Ecto neural progenitor cell (in vitro differentiated cells): ENCODE measurements at regions not wholly inside any gene's neighbourhood (a gene's known extent, or its start where the extent isn't known, plus 50 kb on each side); places are given as distances from the start of the nearest gene placed in this dataset.
"Not testable (repeated sequence)": the region's sequence is repeated elsewhere in the genome, so short reads cannot be mapped to it uniquely, and the experiment has no call there.

Experiments
- DNase-seq: peaks from one replicate; pipeline ENCODE4 v3.0.0-alpha.2; 2018; ENCODE audit warnings: low spot score

DNA sequence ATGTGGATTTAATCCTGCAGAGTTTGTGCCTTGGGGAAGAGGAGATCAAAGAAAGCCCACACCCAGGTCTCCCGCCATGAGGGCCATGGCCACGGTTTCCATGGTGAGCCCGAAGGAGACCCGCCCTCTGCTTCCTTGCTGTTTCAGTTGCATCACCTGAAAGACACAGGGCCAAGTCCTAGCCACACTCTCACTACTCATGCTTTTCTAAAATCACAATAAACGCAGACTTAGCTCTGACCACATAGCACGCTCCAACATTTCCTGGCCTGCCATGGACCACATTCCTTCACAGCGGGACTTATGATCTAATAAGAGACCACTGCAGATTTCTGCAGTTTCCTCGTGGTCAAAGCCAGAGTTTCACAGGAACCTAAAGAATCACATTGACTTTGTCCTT is 426.0 kb upstream of the NR3C2 start:
- no peak for DNase-seq

DNA sequence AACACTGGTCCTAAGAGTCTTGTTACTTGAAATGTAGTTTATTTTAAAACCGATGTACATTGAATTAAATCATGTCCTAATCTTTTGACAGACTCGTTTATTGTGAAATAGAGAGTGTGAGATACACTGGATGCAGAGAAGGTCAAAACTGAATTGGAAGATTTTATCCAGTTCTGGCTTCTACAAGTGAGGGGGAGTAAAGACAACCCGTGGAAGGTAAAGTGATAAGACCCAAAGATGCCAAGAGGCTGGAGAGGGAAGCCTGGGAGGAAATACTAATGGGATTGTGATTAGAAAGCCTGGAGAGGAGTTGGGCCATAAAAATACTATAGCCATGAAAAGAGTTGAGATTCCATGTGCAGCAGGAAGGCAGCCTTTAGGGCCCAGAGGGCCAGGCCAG is 424.5 kb upstream of the NR3C2 start:
- no peak for DNase-seq

DNA sequence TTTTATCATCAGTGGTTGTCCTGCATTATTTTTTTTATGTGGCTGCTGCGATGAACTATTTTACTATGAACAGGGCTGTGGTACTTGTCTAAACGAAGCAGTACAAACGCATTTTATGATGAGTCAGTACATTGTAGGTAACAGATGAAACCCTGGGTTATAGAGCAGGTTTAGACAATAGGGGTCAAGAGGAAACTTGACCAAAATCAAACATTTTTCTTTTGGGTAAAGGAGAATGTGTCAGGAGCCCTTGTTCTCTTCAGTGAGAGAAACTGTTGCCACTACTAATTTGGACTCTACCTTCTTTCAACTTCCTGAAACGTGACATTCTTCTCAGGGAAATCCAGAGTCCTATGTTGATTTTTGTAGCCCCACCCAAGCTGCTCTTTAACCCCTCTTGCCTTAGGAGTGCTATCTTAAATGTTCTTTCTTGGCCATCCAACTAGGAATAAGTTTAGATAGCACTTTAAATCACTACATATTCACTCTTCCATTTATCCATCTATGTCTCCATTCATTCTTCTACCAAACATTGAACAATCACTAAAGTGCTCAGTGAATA is 415.8 kb upstream of the NR3C2 start:
- no peak for DNase-seq

- no peak for DNase-seq
Observed at GRCh38 chr4:148857239-148857972, 415.2 kb upstream of the NR3C2 start.

GRCh38 chr4:148854203-148854602 is 412.0 kb upstream of the NR3C2 start:
- no peak for DNase-seq

DNA sequence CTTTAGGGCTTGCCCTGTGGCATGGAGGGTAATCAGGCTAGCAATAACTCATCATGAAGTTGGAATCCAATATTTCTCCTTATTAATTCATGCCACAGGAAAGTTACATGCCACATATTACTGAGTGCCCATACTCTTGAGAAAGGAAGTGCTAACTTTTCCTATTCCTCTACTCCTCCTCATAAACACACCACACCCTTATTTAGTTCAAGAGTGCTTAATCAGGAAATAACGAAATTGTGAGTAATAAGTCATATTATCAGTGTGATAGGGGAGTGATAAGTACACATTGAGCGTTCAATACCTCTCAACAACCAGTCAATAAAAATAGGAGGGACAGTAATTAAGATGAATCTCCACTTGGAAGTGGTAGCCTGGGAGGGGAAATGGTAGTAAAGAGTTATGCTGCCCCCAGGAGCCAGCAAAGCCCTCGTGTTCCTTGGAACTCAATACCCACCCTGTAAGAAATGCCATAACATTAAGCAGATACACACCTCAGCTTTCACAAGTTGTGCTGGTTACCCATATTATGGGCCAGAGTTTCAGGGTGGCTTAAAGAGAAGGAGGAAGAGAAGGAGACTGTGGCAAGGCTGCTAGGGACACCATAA is 410.0 kb upstream of the NR3C2 start:
- DNase-seq = no peak

GRCh38 chr4:148850257-148850995 is 408.2 kb upstream of the NR3C2 start:
- no peak for DNase-seq

DNA sequence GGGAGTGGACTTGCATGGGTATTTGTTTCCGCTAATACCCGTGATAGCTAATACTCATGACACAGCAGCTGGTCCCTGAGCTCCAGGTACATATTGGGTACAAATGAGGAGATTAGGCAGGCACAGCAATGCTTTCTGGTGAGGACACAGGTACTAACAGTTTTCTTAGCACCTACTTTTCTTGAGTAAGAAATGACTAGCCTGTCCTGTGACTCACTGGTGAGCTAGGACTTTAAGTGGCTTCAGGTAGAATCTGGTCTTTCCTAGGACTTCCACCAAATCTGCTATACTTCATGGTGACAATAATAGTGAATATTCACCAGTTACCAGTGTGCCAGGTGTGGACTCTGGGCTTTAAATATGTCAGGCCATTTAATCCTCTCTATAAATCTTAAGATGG is 407.4 kb upstream of the NR3C2 start:
- no peak for DNase-seq

- no peak for DNase-seq
Observed at GRCh38 chr4:148847544-148848255, 405.5 kb upstream of the NR3C2 start.

GRCh38 chr4:148845609-148846008 is 403.4 kb upstream of the NR3C2 start:
- no peak for DNase-seq

DNA sequence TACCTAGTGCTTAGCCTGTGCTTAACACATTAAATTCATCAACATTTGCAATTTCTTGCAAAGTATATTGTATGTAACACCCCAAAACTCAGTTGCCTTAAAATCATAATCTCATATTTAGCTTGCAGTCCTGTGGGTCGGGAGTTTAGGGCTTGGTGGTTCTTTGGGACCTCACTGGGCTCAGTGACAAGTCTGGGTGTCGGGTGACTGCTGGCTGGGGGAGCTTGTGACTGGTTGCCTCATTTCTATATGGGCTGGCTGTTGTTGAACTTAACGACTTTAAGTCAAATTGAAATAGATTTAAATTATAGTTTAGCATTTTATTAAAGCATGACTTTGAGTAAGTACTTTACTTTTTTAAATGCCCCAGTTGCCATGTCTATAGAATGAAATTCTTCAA is 401.4 kb upstream of the NR3C2 start:
- no peak for DNase-seq

DNA sequence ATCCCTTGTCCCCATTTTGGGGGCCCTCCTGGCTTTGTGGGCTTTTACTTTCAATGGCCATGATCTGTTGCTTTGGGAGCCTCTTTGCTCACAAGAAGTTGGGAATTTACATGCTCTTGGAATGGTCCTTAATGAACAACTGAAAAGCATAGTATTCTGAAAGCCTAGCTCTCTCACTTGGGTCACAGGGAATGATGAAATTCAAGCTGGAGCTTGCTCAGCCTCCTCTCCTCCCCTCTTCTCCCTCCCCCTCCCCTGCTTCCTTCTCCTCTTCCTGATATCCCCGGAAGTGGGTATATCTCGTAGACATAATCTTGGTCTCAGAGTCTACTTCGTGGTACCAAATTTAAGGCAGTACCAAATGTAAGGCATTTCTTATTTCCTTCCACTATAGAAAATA is 400.6 kb upstream of the NR3C2 start:
- DNase-seq = no peak

- not testable (repeated sequence) for DNase-seq
Observed at GRCh38 chr4:148837571-148837970, 395.4 kb upstream of the NR3C2 start.

DNA sequence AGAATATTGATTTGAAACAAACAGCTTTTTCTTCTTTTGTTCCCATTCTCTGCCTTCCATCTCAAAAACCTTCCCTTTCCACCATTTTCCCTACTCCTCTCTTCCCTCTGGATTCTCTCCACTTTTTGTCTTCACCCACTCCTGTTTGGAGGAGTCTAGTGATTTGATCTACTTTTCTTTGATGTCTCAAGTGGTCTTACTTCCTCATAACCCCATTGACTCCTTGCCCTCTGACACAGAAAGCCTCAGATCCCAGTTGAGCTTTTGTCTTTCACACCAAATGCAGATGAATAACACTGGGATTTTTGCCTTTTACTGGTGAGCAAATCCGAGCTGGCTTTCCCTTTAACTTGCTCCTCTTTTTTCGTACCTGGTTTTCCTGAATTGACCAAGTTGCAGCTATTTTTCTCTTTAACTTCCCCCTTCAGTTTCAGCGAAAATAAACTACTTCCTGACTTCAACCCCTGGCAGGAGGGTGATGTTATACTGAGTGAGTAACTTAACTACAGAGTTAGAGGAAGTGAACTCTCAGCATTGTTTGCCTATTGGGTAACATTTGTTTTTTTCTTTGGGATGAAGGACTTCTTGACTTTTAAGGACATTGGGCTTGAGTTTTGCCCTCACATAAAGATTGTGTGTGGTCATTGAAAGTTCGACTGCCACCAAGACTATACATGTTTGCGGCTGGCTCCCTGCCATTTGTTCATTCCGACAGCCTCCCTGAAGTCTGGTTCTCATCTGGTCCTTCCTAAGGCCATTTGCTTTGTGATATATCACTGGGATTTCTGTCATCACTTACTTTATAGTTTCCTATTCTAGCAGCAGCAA is 392.8 kb upstream of the NR3C2 start:
- DNase-seq = no peak

GRCh38 chr4:148831945-148832344 is 389.7 kb upstream of the NR3C2 start:
- DNase-seq = no peak

DNA sequence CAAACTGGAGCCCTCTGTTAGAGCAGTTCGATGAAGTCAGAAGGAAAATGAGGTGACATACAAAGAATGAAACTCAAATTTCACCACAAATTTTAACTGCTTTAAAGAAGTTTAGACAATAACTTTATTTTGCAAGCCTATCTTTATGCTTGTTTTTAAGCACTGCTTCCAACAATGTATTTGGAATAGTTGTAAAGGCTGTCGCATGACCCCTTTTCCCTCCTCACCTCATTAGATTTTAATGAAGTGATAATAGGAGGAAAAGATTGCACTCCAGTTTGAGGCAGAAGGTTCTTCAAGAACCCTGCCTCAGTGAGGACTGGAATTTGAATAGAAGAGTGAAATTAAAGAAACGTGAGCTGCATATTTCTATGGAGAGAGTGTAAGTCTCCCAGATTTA is 386.1 kb upstream of the NR3C2 start:
- DNase-seq = no peak

DNA sequence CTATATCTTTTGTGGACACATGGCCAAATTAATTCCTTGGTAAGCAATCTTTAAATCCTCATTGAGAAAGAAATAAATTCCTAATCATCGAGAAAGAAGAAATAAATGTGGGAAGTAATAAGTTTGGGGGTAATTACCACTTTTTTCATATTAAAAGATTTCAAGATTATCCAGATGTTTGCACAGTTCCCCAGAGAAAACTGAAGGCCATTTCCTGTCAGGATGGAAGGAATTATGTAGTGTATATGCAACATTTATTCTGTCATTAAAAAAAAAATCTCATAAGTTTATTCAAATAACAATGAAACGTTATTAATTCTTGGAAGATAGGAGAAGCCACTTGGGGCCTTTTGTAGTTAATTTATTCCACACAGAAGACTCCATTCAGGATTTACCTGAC is 385.6 kb upstream of the NR3C2 start:
- DNase-seq = no peak

GRCh38 chr4:148823419-148823769 is 381.2 kb upstream of the NR3C2 start:
- DNase-seq = no peak

DNA sequence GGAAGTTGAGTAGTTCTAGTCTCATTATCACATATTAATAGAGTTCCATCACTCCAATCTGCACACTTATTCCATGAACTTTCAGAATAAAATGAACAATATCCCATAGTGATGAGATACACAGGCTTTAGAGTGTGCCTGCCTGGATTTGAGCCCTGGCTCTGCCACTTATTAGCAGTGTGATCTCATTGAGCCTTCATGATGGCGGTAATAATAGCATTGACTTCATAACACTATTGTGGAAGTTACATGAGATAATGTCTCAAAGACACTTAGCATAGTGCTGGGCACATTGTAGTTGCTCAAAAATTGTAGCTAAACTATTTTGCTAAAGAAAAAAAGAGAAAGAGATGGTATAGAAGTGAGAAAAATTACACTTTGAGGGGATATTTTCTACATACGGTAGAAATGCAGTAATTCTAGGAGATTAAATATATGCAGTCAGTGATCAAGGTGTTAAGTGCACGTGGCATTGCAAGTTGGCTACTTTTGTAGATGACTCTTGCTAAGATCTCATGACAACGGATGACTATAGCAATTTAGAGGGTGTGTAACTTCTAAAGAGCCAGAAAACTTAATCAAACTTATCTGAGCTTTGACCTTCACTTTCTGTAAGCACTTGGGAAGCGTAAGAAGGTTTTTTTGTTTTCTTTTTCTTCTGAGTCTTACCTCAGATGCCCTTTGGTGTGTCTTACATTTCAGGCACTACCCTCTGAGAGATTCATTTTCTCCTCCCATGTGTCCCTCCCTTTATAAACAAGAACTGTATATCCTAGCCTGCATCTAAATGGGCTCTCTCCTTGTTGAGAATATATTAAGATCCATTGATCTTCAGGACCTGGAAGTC is 380.6 kb upstream of the NR3C2 start:
- no peak for DNase-seq

DNA sequence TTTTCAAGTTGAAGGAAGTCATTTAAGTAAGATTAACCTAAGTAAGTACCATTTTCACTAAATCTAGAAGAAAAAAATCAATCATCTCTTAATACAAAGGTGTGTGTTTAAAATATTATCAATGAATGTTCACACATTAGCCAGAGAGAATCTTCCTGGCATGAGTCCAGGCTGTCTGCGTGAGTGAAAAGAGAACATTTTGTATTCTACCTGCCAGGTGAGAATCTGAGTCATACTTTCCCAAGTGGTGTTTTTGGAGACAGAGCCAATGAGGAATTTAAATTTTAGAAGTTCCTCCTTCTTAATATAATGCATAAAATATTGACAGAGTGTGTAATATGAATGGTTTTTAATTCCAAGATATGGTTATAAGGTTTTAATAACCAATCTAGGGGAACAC is 371.8 kb upstream of the NR3C2 start:
- DNase-seq = no peak

GRCh38 chr4:148813289-148813688 is 371.1 kb upstream of the NR3C2 start:
- no peak for DNase-seq
